Mucosa of descending colon (tissue), 3 donors: ENCODE measurements at regions not wholly inside any gene's neighbourhood (a gene's known extent, or its start where the extent isn't known, plus 50 kb on each side); places are given as distances from the start of the nearest gene placed in this dataset.
A peak's percentile ranks its signal among the peaks of the same experiment; 100 is the strongest.
"Not testable (repeated sequence)": the region's sequence is repeated elsewhere in the genome, so short reads cannot be mapped to it uniquely, and the experiment has no call there.

Experiments
- ATAC-seq: fragments of 200-7000 bp; cut with Tn5 transposase; one replicate; pipeline ENCODE4 v1.9.1; 2020; ENCODE audit warnings: mild to moderate bottlenecking, moderate library complexity
- DNase-seq, 3 donors: peaks; one replicate each; pipeline ENCODE4 v3.0.0-alpha.2; 2020
- H3K36me3 ChIP-seq: fragments of 200-600 bp; one replicate; pipeline ENCODE4 v1.8.0; 2021; ENCODE audit warnings: low read depth, mild to moderate bottlenecking
- H3K4me1 ChIP-seq: fragments of 200-600 bp; one replicate; pipeline ENCODE4 v1.8.0; 2021; ENCODE audit warnings: low read depth, mild to moderate bottlenecking
- H3K4me3 ChIP-seq: fragments of 200-600 bp; one replicate; pipeline ENCODE4 v1.8.0; 2021; ENCODE audit warnings: mild to moderate bottlenecking
- H3K9me3 ChIP-seq: fragments of 200-600 bp; one replicate; pipeline ENCODE4 v1.8.0; 2021; ENCODE audit warnings: mild to moderate bottlenecking
- intact Hi-C, 2 donors: fragments of 100-400 bp; cut with DNase I in 1 of 2; cut with micrococcal nuclease in 1 of 2; formaldehyde crosslinking; loops; one replicate each; pipeline versions ENCODE4 v1.11.0 to v1.11.1; 2022; cut with DNase I, micrococcal nuclease
- TF ChIP-seq, protein P1 (sequence below): fragments of 200-600 bp; IDR thresholded peaks from one replicate; pipeline ENCODE4 v1.8.0; 2022; ENCODE audit warnings: antibody characterized with exemption, mild to moderate bottlenecking
- donor health status: DM: no; HTN: no; CAD: no; lungs with moderate emphysema.
- donor health status: DM: no; HTN: no; CAD: no.
- donor health status: DM: no; HTN: yes; CAD: no.

DNA sequence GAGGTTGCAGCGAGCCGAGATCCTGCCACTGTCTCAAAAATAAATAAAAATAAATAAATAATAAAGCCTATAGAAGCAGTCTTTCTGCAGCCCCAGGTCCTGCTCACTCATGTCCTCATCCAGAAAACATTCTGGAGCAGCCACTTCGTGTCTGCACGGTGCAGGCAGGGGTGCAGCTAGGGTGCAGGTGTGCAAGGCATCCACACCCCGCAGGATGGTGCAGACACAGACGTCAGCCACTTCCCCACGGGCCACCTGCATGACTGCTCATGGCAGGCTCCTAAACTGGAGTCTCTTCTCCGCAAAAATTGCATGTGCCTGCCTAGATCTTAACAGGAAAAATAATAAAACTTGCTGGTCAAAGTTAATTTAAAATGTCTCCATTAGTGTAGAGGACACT is 80.2 kb upstream of the SNTG2 start:
- H3K9me3 ChIP-seq = no peaks in the 10 kb centered on the region
- no peak overlapping the region for H3K4me3 ChIP-seq
- no peak for DNase-seq
- TF ChIP-seq, protein P1, sequence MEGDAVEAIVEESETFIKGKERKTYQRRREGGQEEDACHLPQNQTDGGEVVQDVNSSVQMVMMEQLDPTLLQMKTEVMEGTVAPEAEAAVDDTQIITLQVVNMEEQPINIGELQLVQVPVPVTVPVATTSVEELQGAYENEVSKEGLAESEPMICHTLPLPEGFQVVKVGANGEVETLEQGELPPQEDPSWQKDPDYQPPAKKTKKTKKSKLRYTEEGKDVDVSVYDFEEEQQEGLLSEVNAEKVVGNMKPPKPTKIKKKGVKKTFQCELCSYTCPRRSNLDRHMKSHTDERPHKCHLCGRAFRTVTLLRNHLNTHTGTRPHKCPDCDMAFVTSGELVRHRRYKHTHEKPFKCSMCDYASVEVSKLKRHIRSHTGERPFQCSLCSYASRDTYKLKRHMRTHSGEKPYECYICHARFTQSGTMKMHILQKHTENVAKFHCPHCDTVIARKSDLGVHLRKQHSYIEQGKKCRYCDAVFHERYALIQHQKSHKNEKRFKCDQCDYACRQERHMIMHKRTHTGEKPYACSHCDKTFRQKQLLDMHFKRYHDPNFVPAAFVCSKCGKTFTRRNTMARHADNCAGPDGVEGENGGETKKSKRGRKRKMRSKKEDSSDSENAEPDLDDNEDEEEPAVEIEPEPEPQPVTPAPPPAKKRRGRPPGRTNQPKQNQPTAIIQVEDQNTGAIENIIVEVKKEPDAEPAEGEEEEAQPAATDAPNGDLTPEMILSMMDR = no peak
- intact Hi-C loops = no loop called here
- H3K36me3 ChIP-seq = no peaks in the 10 kb centered on the region
- no peaks in the 10 kb centered on the region for H3K4me1 ChIP-seq
- ATAC-seq = no peak

DNA sequence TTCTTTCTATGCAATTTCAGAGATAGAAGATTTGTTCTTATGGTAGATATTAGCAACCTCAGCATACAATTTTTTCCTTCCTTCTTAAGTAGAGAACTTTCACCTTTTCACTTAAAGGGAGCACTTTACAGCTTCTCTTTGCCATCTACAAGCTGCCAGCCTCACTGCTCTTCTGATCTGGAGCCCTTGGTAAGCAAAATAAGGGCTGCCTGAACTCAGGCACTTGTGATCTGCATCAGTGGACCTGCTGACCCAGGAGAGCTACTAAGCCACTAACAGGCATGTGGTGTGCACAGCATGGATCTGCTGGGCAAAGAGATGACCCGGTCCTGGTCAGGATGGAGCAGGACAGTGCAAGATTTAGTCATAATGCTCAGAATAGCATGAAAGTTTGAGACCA is 80.8 kb upstream of the SNTG2 start:
- TF ChIP-seq, protein P1 = no peak
- Histone ChIP-seq H3K4me1 (no peaks in the 10 kb centered on the region), H3K4me3 (no peak overlapping the region), H3K9me3 (no peaks in the 10 kb centered on the region), H3K36me3 (no peaks in the 10 kb centered on the region)
- no peak for DNase-seq
- no peak for ATAC-seq
- intact Hi-C loops = no loop called here

DNA sequence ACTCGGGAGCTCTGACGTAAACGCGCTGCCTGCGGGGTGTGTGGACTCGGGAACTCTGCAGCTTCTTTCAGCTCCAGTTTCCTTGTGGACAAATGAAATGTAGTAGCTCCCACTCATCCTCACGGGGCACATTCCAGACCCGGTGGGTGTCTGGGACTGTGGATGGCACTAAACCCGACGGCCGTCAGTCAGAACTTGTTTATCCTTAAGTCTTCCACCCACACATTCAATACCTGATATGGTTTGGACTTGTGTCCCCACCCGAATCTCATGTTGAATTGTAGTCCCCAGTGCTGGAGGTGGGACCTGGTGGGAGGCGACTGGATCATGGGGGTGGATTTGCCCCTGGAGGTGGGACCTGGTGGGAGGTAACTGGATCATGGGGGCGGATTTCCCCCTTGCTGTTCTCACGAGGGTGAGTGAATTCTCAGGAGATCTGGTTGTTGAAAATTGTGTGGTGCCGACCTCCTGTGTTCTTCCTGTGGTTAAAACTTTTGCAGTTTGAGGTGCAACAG is 81.2 kb upstream of the SNTG2 start:
- intact Hi-C loops = no loop called here
- Histone ChIP-seq H3K9me3 (no peaks in the 10 kb centered on the region), H3K36me3 (no peaks in the 10 kb centered on the region), H3K4me3 (no peak overlapping the region), H3K4me1 (no peaks in the 10 kb centered on the region)
- TF ChIP-seq, protein P1 = no peak
- ATAC-seq (no peak), DNase-seq (no peak)

DNA sequence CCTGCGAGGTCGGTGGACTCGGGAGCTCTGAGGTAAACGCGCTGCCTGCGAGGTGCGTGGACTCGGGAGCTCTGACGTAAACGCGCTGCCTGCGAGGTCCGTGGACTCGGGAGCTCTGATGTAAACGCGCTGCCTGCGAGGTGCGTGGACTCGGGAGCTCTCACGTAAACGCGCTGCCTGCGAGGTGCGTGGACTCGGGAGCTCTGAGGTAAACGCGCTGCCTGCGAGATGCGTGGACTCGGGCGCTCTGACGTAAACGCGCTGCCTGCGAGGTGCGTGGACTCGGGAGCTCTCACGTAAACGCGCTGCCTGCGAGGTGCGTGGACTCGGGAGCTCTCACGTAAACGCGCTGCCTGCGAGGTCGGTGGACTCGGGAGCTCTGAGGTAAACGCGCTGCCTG is 81.8 kb upstream of the SNTG2 start:
- DNase-seq, H3K36me3 ChIP-seq, intact Hi-C loops, ATAC-seq, H3K9me3 ChIP-seq, H3K4me1 ChIP-seq, H3K4me3 ChIP-seq: not testable (repeated sequence)

DNA sequence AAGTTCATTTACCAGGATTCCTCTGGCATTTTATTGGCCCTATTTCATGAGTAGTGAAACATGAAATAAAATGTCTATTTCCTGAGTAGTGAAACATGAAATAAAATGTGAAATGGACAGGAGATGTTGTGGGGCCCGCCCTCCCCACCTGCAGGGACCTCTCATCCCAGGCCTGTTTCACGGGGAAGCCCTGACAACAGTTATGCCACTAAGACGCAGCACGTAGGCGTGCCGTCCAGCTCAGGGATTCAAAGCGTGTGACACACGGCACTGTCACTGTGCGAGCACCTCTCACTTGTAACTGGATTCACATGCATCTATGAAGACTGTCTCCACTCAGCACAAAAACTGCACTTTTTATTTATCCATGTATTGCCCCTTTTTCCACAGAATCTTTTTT is 83.4 kb upstream of the SNTG2 start:
- H3K36me3 ChIP-seq = no peaks in the 10 kb centered on the region
- no peak overlapping the region for H3K4me3 ChIP-seq
- TF ChIP-seq, protein P1 = no peak
- no peaks in the 10 kb centered on the region for H3K9me3 ChIP-seq
- DNase-seq (no peak), ATAC-seq (peak; percentile 13)
- H3K4me1 ChIP-seq = no peaks in the 10 kb centered on the region
- intact Hi-C loops = no loop called here

DNA sequence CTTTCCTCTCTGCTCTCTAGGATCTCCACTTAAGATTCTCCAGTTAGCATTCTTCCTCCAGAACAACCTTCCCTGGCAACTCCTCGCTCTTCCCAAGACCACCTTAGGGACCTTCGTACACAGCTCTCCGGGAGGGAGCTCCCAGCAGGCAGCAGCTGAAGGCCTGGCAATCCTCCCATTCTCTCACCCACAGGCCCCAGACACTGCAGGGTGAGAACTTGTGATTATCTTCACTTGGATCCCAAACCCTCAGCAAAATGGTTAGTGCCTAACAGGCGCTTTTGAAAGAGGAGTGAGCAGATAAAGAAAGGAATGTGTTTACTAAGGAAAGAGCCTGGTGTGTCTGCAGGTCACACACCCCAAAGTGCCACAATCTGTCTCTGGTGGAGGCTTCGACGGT is 83.8 kb upstream of the SNTG2 start:
- H3K4me3 ChIP-seq = no peak overlapping the region
- TF ChIP-seq, protein P1 = no peak
- intact Hi-C loops = no loop called here
- no peak for DNase-seq
- peak; percentile 16 for ATAC-seq
- no peaks in the 10 kb centered on the region for H3K4me1 ChIP-seq
- no peaks in the 10 kb centered on the region for H3K9me3 ChIP-seq
- no peaks in the 10 kb centered on the region for H3K36me3 ChIP-seq
